Kidney (tissue), 13 donors: ENCODE measurements at regions not wholly inside any gene's neighbourhood (a gene's known extent, or its start where the extent isn't known, plus 50 kb on each side); places are given as distances from the start of the nearest gene placed in this dataset.

ENCODE experiments used
- DNase-seq, 5 donors: peaks; one replicate each; pipeline ENCODE4 v3.0.0-alpha.2; 2013 to 2020
- FAIRE-seq: peaks from 2 replicates; lab custom pipeline; 2012; peaks lifted over from hg19 to GRCh38; lab: Jason Lieb, UNC
- H3K27ac ChIP-seq, 2 donors: one replicate each; pipeline ENCODE4 v1.7.0; 2013; ENCODE audit warnings: low read depth in 2 of 2, low read length in 2 of 2, inconsistent platforms in 1 of 2
- H3K27me3 ChIP-seq: one replicate; pipeline ENCODE4 v1.7.1; 2013; ENCODE audit warnings: low read length, inconsistent platforms; ENCODE audit not compliant: control insufficient read depth, insufficient read depth
- H3K36me3 ChIP-seq, 3 donors: one replicate each; pipeline versions ENCODE4 v1.7.0 to v1.7.1; 2013; ENCODE audit warnings: low read length in 3 of 3, control low read depth in 1 of 3, inconsistent platforms in 1 of 3; ENCODE audit not compliant: insufficient read depth in 3 of 3, control insufficient read depth in 2 of 3
- H3K4me1 ChIP-seq, 3 donors: one replicate each; pipeline versions ENCODE4 v1.7.0 to v1.7.1; 2013; ENCODE audit warnings: low read length in 3 of 3, inconsistent platforms in 1 of 3, low read depth in 1 of 3; ENCODE audit not compliant: control insufficient read depth in 2 of 3, insufficient read depth in 2 of 3
- H3K4me3 ChIP-seq, 3 donors: one replicate each; pipeline versions ENCODE4 v1.7.0 to v1.8.1; 2013; ENCODE audit warnings: low read length in 3 of 3, control low read depth in 1 of 3, inconsistent platforms in 1 of 3
- H3K9ac ChIP-seq, 3 donors: one replicate each; pipeline versions ENCODE4 v1.7.0 to v1.7.1; 2013; ENCODE audit warnings: low read length in 3 of 3, control low read depth in 1 of 3, inconsistent platforms in 1 of 3
- H3K9me3 ChIP-seq, 3 donors: one replicate each; pipeline versions ENCODE4 v1.7.0 to v1.7.1; 2013; ENCODE audit warnings: low read length in 3 of 3, control low read depth in 1 of 3, inconsistent platforms in 1 of 3; ENCODE audit not compliant: control insufficient read depth in 2 of 3, insufficient read depth in 1 of 3
- CTCF ChIP-seq: IDR thresholded peaks from 3 replicates; pipeline ENCODE4 v1.5.1; 2012; ENCODE audit warnings: mild to moderate bottlenecking, moderate library complexity, borderline replicate concordance; ENCODE audit not compliant: insufficient read depth; ENCODE audit errors: extremely low read depth
- intact Hi-C: fragments of 100-400 bp; cut with DNase I; formaldehyde crosslinking; loops from one replicate; pipeline ENCODE4 v1.11.1; 2022
- donor health status: control.
- donor health status: control.
- donor health status: control.
- donor health status: control.
- donor health status: control.
- donor health status: DM: yes; HTN: yes; CAD: no.
- donor health status: Normal renal cell carcinoma (clear cell type).

DNA sequence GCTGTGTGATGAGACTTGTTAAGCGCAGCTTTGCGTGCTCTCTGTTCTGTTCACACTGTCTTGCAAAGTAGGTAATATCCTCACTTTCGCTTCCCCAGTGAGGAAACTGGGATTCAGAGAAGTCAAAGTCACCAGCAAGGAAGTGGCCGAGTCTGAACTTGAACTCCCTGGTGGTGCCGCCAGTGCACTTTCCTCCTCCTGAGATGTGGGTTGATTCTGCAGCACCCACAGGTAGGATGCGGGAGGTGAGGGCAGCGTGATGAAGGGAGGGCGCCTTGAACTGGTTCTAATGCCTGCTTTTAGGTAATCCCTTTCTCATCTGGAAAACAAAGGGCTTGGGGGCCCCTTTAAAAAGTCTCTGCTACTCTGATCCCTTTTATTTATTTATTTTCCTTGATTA lies 54.9 kb upstream of the IGF1 start:
- H3K27me3 ChIP-seq: no peaks in the 10 kb centered on the region
- H3K9ac ChIP-seq: no peak overlapping the region
- no peak overlapping the region for H3K4me3 ChIP-seq
- no peak overlapping the region for H3K27ac ChIP-seq
- no peaks in the 10 kb centered on the region for H3K36me3 ChIP-seq
- intact Hi-C loops: no loop called here
- no peaks in the 10 kb centered on the region for H3K9me3 ChIP-seq
- FAIRE-seq (no peak), DNase-seq (no peak)
- TF ChIP-seq CTCF: no peak
- H3K4me1 ChIP-seq: peaks cover 0 to 11% (median 0%) of the 10 kb centered on the region in 3 donors

DNA sequence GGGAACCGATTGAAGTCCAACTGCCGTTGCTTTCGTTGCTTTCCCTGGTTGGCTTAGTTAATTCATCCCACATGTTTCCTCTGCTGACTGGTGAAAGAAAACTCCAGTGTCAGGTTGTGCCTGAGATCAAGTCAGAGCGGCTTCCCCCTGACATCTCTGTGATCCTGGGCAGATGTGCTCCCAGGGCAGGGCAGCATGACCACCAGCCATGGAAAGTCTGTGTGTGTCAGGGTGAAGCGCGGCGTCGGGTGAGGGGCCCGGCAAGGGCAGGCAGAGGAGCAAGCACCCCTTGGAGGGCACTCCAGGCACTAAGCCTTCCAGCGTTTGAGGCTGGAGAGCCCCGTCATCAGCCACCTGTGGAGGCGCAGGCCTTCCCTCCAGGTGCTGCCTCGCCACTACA lies 54.5 kb upstream of the IGF1 start:
- Histone ChIP-seq H3K9ac (no peak overlapping the region), H3K4me3 (no peak overlapping the region), H3K27me3 (no peaks in the 10 kb centered on the region), H3K4me1 (peaks cover 0 to 11% (median 0%) of the 10 kb centered on the region in 3 donors), H3K9me3 (no peaks in the 10 kb centered on the region), H3K36me3 (no peaks in the 10 kb centered on the region), H3K27ac (no peak overlapping the region)
- DNase-seq (peak in 1 of 5 donors; percentile 63), FAIRE-seq (no peak)
- TF ChIP-seq CTCF: no peak
- intact Hi-C loops: no loop called here

- Histone ChIP-seq H3K9ac (no peak overlapping the region), H3K36me3 (no peaks in the 10 kb centered on the region), H3K4me3 (no peak overlapping the region), H3K9me3 (no peaks in the 10 kb centered on the region), H3K27me3 (no peaks in the 10 kb centered on the region), H3K4me1 (peaks cover 0 to 11% (median 0%) of the 10 kb centered on the region in 3 donors), H3K27ac (no peak overlapping the region)
- DNase-seq: no peak
- intact Hi-C loops: no loop called here
- no peak for FAIRE-seq
- TF ChIP-seq CTCF: no peak
Observed at GRCh38 chr12:102533483-102534215, 53.3 kb upstream of the IGF1 start.
